ENCODE measurements at regions not wholly inside any gene's neighbourhood (a gene's known extent, or its start where the extent isn't known, plus 50 kb on each side); places are given as distances from the start of the nearest gene placed in this dataset.

- no peak for DNase-seq
Observed at GRCh38 chr18:75525331-75525730, 97.8 kb upstream of the SMIM21 start.

GRCh38 chr18:75524841-75525240 is 97.3 kb upstream of the SMIM21 start:
- DNase-seq: no peak

GRCh38 chr18:75524181-75524580 is 96.7 kb upstream of the SMIM21 start:
- DNase-seq: no peak

GRCh38 chr18:75521816-75522215 is 94.3 kb upstream of the SMIM21 start:
- no peak for DNase-seq

GRCh38 chr18:75518007-75518406 is 90.5 kb upstream of the SMIM21 start:
- DNase-seq: no peak

- DNase-seq: no peak
Observed at GRCh38 chr18:75517286-75517685, 89.8 kb upstream of the SMIM21 start.

GRCh38 chr18:75507636-75508035 is 80.1 kb upstream of the SMIM21 start:
- DNase-seq: no peak

- no peak for DNase-seq
Observed at GRCh38 chr18:75506913-75507312, 79.4 kb upstream of the SMIM21 start.

- no peak for DNase-seq
Observed at GRCh38 chr18:75504469-75504868, 77.0 kb upstream of the SMIM21 start.

- DNase-seq: no peak
Observed at GRCh38 chr18:75503615-75504014, 76.1 kb upstream of the SMIM21 start.

- no peak for DNase-seq
Observed at GRCh38 chr18:75502286-75502685, 74.8 kb upstream of the SMIM21 start.

GRCh38 chr18:75500545-75500944 is 73.0 kb upstream of the SMIM21 start:
- no peak for DNase-seq

GRCh38 chr18:75497576-75498235 is 70.2 kb upstream of the SMIM21 start:
- no peak for DNase-seq

- DNase-seq: no peak
Observed at GRCh38 chr18:75496151-75496550, 68.6 kb upstream of the SMIM21 start.

- DNase-seq: no peak
Observed at GRCh38 chr18:75492852-75493251, 65.3 kb upstream of the SMIM21 start.

- no peak for DNase-seq
Observed at GRCh38 chr18:75491361-75491760, 63.9 kb upstream of the SMIM21 start.

GRCh38 chr18:75489493-75490190 is 62.1 kb upstream of the SMIM21 start:
- no peak for DNase-seq

- DNase-seq: no peak
Observed at GRCh38 chr18:75483662-75484061, 56.2 kb upstream of the SMIM21 start.

- DNase-seq: no peak
Observed at GRCh38 chr18:75482880-75483279, 55.4 kb upstream of the SMIM21 start.

GRCh38 chr18:75480487-75480886 is 53.0 kb upstream of the SMIM21 start:
- no peak for DNase-seq

- peak in 1 of 2 donors; percentile 64 for DNase-seq
Observed at GRCh38 chr18:75478996-75479880, 51.7 kb upstream of the SMIM21 start.

- DNase-seq: no peak
Observed at GRCh38 chr18:75477900-75478299, 50.4 kb upstream of the SMIM21 start.

Data from CD4-positive, alpha-beta T cell treated with Interleukin-4 for 1 hour (primary cell).